ENCODE measurements at regions not wholly inside any gene's neighbourhood (a gene's known extent, or its start where the extent isn't known, plus 50 kb on each side); places are given as distances from the start of the nearest gene placed in this dataset.

DNA sequence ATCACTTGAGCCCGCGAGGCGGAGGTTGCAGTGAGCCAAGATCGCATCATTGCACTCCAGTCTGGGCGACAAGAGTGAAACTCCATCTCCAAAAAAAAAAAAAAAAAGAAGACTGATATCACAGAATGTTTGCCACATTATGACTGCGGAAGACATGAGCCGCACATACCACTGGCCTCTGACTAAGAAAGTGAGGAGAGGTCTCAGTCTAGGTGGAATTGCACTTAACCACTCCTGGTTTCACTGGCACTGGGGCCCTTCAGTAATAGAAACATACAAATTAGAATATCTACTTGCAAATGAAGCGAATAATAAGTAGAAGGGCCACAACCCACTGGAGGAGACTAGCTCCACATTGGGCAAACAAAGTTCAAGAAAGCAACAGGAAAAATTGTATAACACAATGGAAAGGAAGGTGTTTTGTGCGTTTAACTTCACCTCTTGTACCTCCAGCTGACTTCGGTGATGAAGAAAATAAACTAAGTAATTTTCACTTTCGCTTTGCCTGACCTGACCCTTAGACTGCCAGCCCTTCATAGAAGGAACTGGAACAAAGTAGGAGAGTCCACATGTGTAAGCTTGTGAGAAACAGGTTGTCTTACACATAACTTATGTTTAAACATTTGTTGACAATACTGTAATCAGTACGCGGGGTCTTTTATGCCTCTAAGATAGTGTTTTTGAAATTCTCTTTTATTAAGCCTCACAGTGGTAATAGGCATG lies 147.5 kb upstream of the TSHZ2 start:
- no peak overlapping the region for H3K9ac ChIP-seq (ENCODE audit: low read length)
- H3K9me2 ChIP-seq (replicated peaks; ENCODE audit: insufficient read depth, low read length), result no peaks in the 10 kb centered on the region
- H3K36me3 ChIP-seq (replicated peaks; ENCODE audit: insufficient read depth, low read length), result no peaks in the 10 kb centered on the region
- peak overlapping the region; percentile 13; the same call in 1 of the 2 replicates for H3K27ac ChIP-seq (ENCODE audit: low read length)
- TF ChIP-seq EZH2 (optimal IDR thresholded peaks at IDR 0.05; ENCODE audit: low read depth, low read length) (no peak), EZH2phosphoT487 (IDR thresholded peaks at IDR 0.05; ENCODE audit: low read length) (no peak)
- TF ChIP-seq, protein P1, sequence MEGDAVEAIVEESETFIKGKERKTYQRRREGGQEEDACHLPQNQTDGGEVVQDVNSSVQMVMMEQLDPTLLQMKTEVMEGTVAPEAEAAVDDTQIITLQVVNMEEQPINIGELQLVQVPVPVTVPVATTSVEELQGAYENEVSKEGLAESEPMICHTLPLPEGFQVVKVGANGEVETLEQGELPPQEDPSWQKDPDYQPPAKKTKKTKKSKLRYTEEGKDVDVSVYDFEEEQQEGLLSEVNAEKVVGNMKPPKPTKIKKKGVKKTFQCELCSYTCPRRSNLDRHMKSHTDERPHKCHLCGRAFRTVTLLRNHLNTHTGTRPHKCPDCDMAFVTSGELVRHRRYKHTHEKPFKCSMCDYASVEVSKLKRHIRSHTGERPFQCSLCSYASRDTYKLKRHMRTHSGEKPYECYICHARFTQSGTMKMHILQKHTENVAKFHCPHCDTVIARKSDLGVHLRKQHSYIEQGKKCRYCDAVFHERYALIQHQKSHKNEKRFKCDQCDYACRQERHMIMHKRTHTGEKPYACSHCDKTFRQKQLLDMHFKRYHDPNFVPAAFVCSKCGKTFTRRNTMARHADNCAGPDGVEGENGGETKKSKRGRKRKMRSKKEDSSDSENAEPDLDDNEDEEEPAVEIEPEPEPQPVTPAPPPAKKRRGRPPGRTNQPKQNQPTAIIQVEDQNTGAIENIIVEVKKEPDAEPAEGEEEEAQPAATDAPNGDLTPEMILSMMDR (IDR thresholded peaks at IDR 0.05; ENCODE audit: low read length), result no peak
- no peaks in the 10 kb centered on the region for H3K9me3 ChIP-seq (replicated peaks; ENCODE audit: insufficient read depth, low read length)
- DNase-seq, result peak; percentile 60
- H3K4me3 ChIP-seq (ENCODE audit: low read length), result peak overlapping the region; percentile 39
- H4K20me1 ChIP-seq (ENCODE audit: insufficient read depth, low read length), result no peaks in the 10 kb centered on the region
- H3F3A ChIP-seq (ENCODE audit: insufficient read depth, low read length), result 0 out of 2 replicates have a peak, but pooled peaks cover 5% of the 10 kb centered on the region
- H3K4me1 ChIP-seq (ENCODE audit: low read length), result peaks cover 6% of the 10 kb centered on the region; the same call in 1 of the 2 replicates
- H3K79me2 ChIP-seq (ENCODE audit: low read length), result no peaks in the 10 kb centered on the region
- peak overlapping the region; percentile 60 for H3K4me2 ChIP-seq (ENCODE audit: low read depth, low read length)
- peak overlapping the region; percentile 56 for H2AFZ ChIP-seq (ENCODE audit: low read length)
- no peaks in the 10 kb centered on the region for H3K27me3 ChIP-seq (replicated peaks; ENCODE audit: insufficient read depth, low read length)

DNA sequence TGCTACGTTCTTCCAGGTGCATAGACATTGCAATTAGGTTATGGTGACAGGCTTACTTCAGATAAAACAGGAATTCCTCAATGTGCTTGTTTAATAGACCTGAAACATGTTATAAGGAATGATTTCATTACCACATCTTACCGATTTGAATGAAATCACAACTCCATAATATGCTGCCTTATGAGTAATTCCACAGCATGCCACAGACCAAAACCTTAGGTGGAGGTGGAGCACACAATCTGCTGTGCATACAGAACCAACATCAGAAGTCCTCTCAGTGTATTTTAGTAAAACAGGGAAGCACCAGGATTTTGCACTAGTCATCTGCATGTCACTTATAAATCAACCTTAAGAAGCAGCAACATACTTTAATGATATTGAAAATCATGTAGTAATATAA lies 148.9 kb upstream of the TSHZ2 start:
- Histone ChIP-seq H3K36me3 (replicated peaks; ENCODE audit: insufficient read depth, low read length) (no peaks in the 10 kb centered on the region), H3K9me3 (replicated peaks; ENCODE audit: insufficient read depth, low read length) (no peaks in the 10 kb centered on the region), H3K4me1 (ENCODE audit: low read length) (peaks cover 6% of the 10 kb centered on the region; the same call in 1 of the 2 replicates), H3K27ac (ENCODE audit: low read length) (no peak overlapping the region), H3K9ac (ENCODE audit: low read length) (no peak overlapping the region), H3F3A (ENCODE audit: insufficient read depth, low read length) (0 out of 2 replicates have a peak, but pooled peaks cover 5% of the 10 kb centered on the region), H3K9me2 (replicated peaks; ENCODE audit: insufficient read depth, low read length) (no peaks in the 10 kb centered on the region), H3K27me3 (replicated peaks; ENCODE audit: insufficient read depth, low read length) (no peaks in the 10 kb centered on the region), H3K4me2 (ENCODE audit: low read depth, low read length) (no peak overlapping the region), H4K20me1 (ENCODE audit: insufficient read depth, low read length) (no peaks in the 10 kb centered on the region), H3K4me3 (ENCODE audit: low read length) (no peak overlapping the region), H2AFZ (ENCODE audit: low read length) (no peak overlapping the region), H3K79me2 (ENCODE audit: low read length) (no peaks in the 10 kb centered on the region)
- no peak for DNase-seq
- TF ChIP-seq, protein P1 (IDR thresholded peaks at IDR 0.05; ENCODE audit: low read length), result no peak
- TF ChIP-seq EZH2 (optimal IDR thresholded peaks at IDR 0.05; ENCODE audit: low read depth, low read length) (no peak), EZH2phosphoT487 (IDR thresholded peaks at IDR 0.05; ENCODE audit: low read length) (no peak)

DNA sequence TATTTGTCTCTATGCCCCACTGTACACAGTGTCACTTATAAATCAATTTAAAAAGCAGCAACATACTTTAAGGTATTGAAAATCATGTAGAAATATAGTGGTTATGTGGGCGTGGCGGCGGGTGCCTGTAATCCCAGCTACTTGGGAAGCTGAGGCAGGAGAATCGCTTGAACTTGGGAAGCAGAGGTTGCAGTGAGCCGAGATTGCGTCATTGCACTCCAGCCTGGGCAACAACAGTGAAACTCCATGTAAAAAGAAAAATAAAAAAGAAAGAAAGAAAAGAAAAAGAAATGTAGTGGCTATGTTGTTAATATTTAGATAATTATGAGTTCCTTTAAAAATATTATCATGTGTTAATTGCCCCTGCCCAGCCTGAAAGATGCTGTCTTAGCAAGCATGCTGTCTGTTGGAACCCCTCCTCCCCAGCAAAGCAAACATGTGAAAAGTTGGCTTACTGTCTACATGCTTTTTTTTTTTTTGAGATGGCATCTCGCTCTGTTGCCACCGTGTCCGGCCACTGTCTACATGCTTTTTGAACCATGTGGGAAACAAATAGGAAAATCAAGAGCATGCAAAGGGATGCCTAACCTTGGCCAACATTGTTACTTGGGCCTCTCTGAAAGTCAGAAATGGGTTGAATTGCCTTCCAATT lies 151.4 kb upstream of the TSHZ2 start:
- Histone ChIP-seq H3K9ac (ENCODE audit: low read length) (no peak overlapping the region), H3K9me3 (replicated peaks; ENCODE audit: insufficient read depth, low read length) (no peaks in the 10 kb centered on the region), H3K27me3 (replicated peaks; ENCODE audit: insufficient read depth, low read length) (no peaks in the 10 kb centered on the region), H2AFZ (ENCODE audit: low read length) (no peak overlapping the region), H3K79me2 (ENCODE audit: low read length) (no peaks in the 10 kb centered on the region), H3K4me1 (ENCODE audit: low read length) (peaks cover 6% of the 10 kb centered on the region; the same call in 1 of the 2 replicates), H3K4me3 (ENCODE audit: low read length) (no peak overlapping the region), H3K36me3 (replicated peaks; ENCODE audit: insufficient read depth, low read length) (no peaks in the 10 kb centered on the region), H3K9me2 (replicated peaks; ENCODE audit: insufficient read depth, low read length) (no peaks in the 10 kb centered on the region), H3K4me2 (ENCODE audit: low read depth, low read length) (no peak overlapping the region), H3K27ac (ENCODE audit: low read length) (no peak overlapping the region), H4K20me1 (ENCODE audit: insufficient read depth, low read length) (no peaks in the 10 kb centered on the region), H3F3A (ENCODE audit: insufficient read depth, low read length) (0 out of 2 replicates have a peak, but pooled peaks cover 5% of the 10 kb centered on the region)
- TF ChIP-seq, protein P1 (IDR thresholded peaks at IDR 0.05; ENCODE audit: low read length), result no peak
- TF ChIP-seq EZH2phosphoT487 (IDR thresholded peaks at IDR 0.05; ENCODE audit: low read length), result no peak
- TF ChIP-seq EZH2 (optimal IDR thresholded peaks at IDR 0.05; ENCODE audit: low read depth, low read length), result no peak
- DNase-seq, result no peak

Measured in MM.1S (cell line).